ENCODE measurements at regions not wholly inside any gene's neighbourhood (a gene's known extent, or its start where the extent isn't known, plus 50 kb on each side); places are given as distances from the start of the nearest gene placed in this dataset.

- Histone ChIP-seq H3K4me1 (ENCODE audit: control insufficient read depth in 1 of 2, insufficient read depth in 2 of 2, low read length in 2 of 2) (no peaks in the 10 kb centered on the region), H3K9me2 (ENCODE audit: insufficient read depth) (no peaks in the 10 kb centered on the region), H2AFZ (ENCODE audit: low read depth, low read length, poor library complexity, severe bottlenecking) (no peak overlapping the region), H3K9ac (ENCODE audit: low read length) (no peak overlapping the region), H3K27ac (ENCODE audit: low read depth, low read length) (no peak overlapping the region), H3K27me3 (ENCODE audit: insufficient read depth, low read length) (no peaks in the 10 kb centered on the region), H3K36me3 (ENCODE audit: control insufficient read depth in 1 of 2, insufficient read depth in 2 of 2, low read length in 2 of 2) (no peaks in the 10 kb centered on the region), H3K79me2 (ENCODE audit: insufficient read depth, low read length) (no peaks in the 10 kb centered on the region), H3K4me3 (replicated peaks in 1 of 2; ENCODE audit: low read depth in 1 of 2, low read length in 2 of 2) (no peak overlapping the region), H4K20me1 (ENCODE audit: insufficient read depth) (no peaks in the 10 kb centered on the region), H3K9me3 (ENCODE audit: control insufficient read depth in 1 of 2, insufficient read depth in 1 of 2, low read depth in 1 of 2, low read length in 2 of 2) (peaks cover 0 to 13% of the 10 kb centered on the region in 2 experiments; a peak in 2 of 4 replicates), H3K4me2 (ENCODE audit: low read length) (no peak overlapping the region)
- DNase-seq (ENCODE audit: low read depth, low spot score) (no peak), ATAC-seq (no peak)
- intact Hi-C loops (cut with micrococcal nuclease), result no loop called here
- POLR2A ChIA-PET, result no interaction called here
- CTCF ChIA-PET, result no interaction called here
- TF ChIP-seq EGR1 (IDR thresholded peaks at IDR 0.05; ENCODE audit: low read depth), result no peak
- no peak for TF ChIP-seq SRF (IDR thresholded peaks at IDR 0.05; ENCODE audit: low read depth)
- no peak for TF ChIP-seq EZH2phosphoT487 (IDR thresholded peaks at IDR 0.05; ENCODE audit: borderline replicate concordance)
- TF ChIP-seq ZFX (IDR thresholded peaks at IDR 0.05), result no peak
- TF ChIP-seq ZBTB33 (IDR thresholded peaks at IDR 0.05; ENCODE audit: extremely low read depth, insufficient replicate concordance, low read length), result no peak
- no peak for TF ChIP-seq EZH2 (IDR thresholded peaks at IDR 0.05)
- no peak for TF ChIP-seq TCF7L2 (IDR thresholded peaks at IDR 0.05; ENCODE audit: borderline replicate concordance, extremely low read depth, insufficient read depth, insufficient read length)
- TF ChIP-seq CTCF (IDR thresholded peaks at IDR 0.05 in 2 of 3, conservative IDR thresholded peaks at IDR 0.05 in 1 of 3; ENCODE audit: borderline replicate concordance in 1 of 3, insufficient read depth in 1 of 3, low read depth in 2 of 3, low read length in 2 of 3), result no peak
- TF ChIP-seq JUND (IDR thresholded peaks at IDR 0.05), result no peak
- no TSS peak for BruUV-seq (replicated peaks)
- RAD21 ChIA-PET (ENCODE audit: low non-redundant PET in 1 of 2, low total read pairs in 2 of 2, uncharacterized antibody in 2 of 2, unreplicated experiment in 2 of 2), result no interaction called here
Measured at GRCh38 chr16:79270011-79270410, 330.5 kb downstream of the MAF start.
